ENCODE measurements at regions not wholly inside any gene's neighbourhood (a gene's known extent, or its start where the extent isn't known, plus 50 kb on each side); places are given as distances from the start of the nearest gene placed in this dataset.

- no peak overlapping the region for H3K4me3 ChIP-seq (ENCODE audit: low read length)
- no peaks in the 10 kb centered on the region for H3K4me1 ChIP-seq (ENCODE audit: low read length)
- no peaks in the 10 kb centered on the region for H3K27me3 ChIP-seq (ENCODE audit: low read depth, low read length)
- no peaks in the 10 kb centered on the region for H3K79me2 ChIP-seq (ENCODE audit: low read length)
- H3K27ac ChIP-seq (ENCODE audit: low read length), result no peak overlapping the region
- H3K9me3 ChIP-seq (ENCODE audit: insufficient read depth, low read length), result 0 out of 2 replicates have a peak, but pooled peaks cover 4% of the 10 kb centered on the region
- no peak overlapping the region for H3K9ac ChIP-seq (ENCODE audit: low read length)
- TF ChIP-seq EZH2phosphoT487 (IDR thresholded peaks at IDR 0.05; ENCODE audit: low read depth) (no peak), CTCF (IDR thresholded peaks at IDR 0.05; ENCODE audit: low read depth, low read length) (no peak)
- H4K20me1 ChIP-seq (ENCODE audit: insufficient read depth, low read length), result no peaks in the 10 kb centered on the region
- no peak overlapping the region for H2AFZ ChIP-seq (ENCODE audit: low read depth, low read length)
- no peaks in the 10 kb centered on the region for H3K36me3 ChIP-seq (replicated peaks; ENCODE audit: low read depth, low read length)
- H3K4me2 ChIP-seq (ENCODE audit: low read length), result no peak overlapping the region
These were observed 476.1 kb downstream of the LPIN1 start for GRCh38 chr2:12222554-12222953.

GRCh38 chr2:12223732-12224131 lies 477.3 kb downstream of the LPIN1 start:
- Histone ChIP-seq H4K20me1 (ENCODE audit: insufficient read depth, low read length) (no peaks in the 10 kb centered on the region), H3K27me3 (ENCODE audit: low read depth, low read length) (no peaks in the 10 kb centered on the region), H3K27ac (ENCODE audit: low read length) (no peak overlapping the region), H3K9me3 (ENCODE audit: insufficient read depth, low read length) (0 out of 2 replicates have a peak, but pooled peaks cover 4% of the 10 kb centered on the region), H2AFZ (ENCODE audit: low read depth, low read length) (no peak overlapping the region), H3K36me3 (replicated peaks; ENCODE audit: low read depth, low read length) (no peaks in the 10 kb centered on the region), H3K4me3 (ENCODE audit: low read length) (no peak overlapping the region), H3K4me2 (ENCODE audit: low read length) (no peak overlapping the region), H3K9ac (ENCODE audit: low read length) (no peak overlapping the region), H3K4me1 (ENCODE audit: low read length) (no peaks in the 10 kb centered on the region), H3K79me2 (ENCODE audit: low read length) (no peaks in the 10 kb centered on the region)
- TF ChIP-seq EZH2phosphoT487 (IDR thresholded peaks at IDR 0.05; ENCODE audit: low read depth) (no peak), CTCF (IDR thresholded peaks at IDR 0.05; ENCODE audit: low read depth, low read length) (no peak)

- H3K9me3 ChIP-seq (ENCODE audit: insufficient read depth, low read length), result 0 out of 2 replicates have a peak, but pooled peaks cover 4% of the 10 kb centered on the region
- no peak overlapping the region for H3K4me3 ChIP-seq (ENCODE audit: low read length)
- no peaks in the 10 kb centered on the region for H3K79me2 ChIP-seq (ENCODE audit: low read length)
- no peaks in the 10 kb centered on the region for H4K20me1 ChIP-seq (ENCODE audit: insufficient read depth, low read length)
- no peak overlapping the region for H3K9ac ChIP-seq (ENCODE audit: low read length)
- H3K36me3 ChIP-seq (replicated peaks; ENCODE audit: low read depth, low read length), result no peaks in the 10 kb centered on the region
- no peak overlapping the region for H3K27ac ChIP-seq (ENCODE audit: low read length)
- no peak overlapping the region for H2AFZ ChIP-seq (ENCODE audit: low read depth, low read length)
- H3K4me2 ChIP-seq (ENCODE audit: low read length), result no peak overlapping the region
- TF ChIP-seq EZH2phosphoT487 (IDR thresholded peaks at IDR 0.05; ENCODE audit: low read depth) (no peak), CTCF (IDR thresholded peaks at IDR 0.05; ENCODE audit: low read depth, low read length) (no peak)
- no peaks in the 10 kb centered on the region for H3K4me1 ChIP-seq (ENCODE audit: low read length)
- H3K27me3 ChIP-seq (ENCODE audit: low read depth, low read length), result no peaks in the 10 kb centered on the region
These were observed 480.2 kb downstream of the LPIN1 start for GRCh38 chr2:12226653-12227052.

- H2AFZ ChIP-seq (ENCODE audit: low read depth, low read length), result no peak overlapping the region
- H3K4me1 ChIP-seq (ENCODE audit: low read length), result no peaks in the 10 kb centered on the region
- TF ChIP-seq CTCF (IDR thresholded peaks at IDR 0.05; ENCODE audit: low read depth, low read length) (no peak), EZH2phosphoT487 (IDR thresholded peaks at IDR 0.05; ENCODE audit: low read depth) (no peak)
These were observed 481.6 kb downstream of the LPIN1 start for GRCh38 chr2:12227941-12228608.

More at GRCh38 chr2:12227941-12228608, 481.6 kb downstream of the LPIN1 start:
- Histone ChIP-seq H3K36me3 (replicated peaks; ENCODE audit: low read depth, low read length) (no peaks in the 10 kb centered on the region), H3K27ac (ENCODE audit: low read length) (no peak overlapping the region), H3K4me3 (ENCODE audit: low read length) (no peak overlapping the region), H3K79me2 (ENCODE audit: low read length) (no peaks in the 10 kb centered on the region), H3K4me2 (ENCODE audit: low read length) (no peak overlapping the region), H3K9me3 (ENCODE audit: insufficient read depth, low read length) (0 out of 2 replicates have a peak, but pooled peaks cover 4% of the 10 kb centered on the region), H3K9ac (ENCODE audit: low read length) (no peak overlapping the region), H4K20me1 (ENCODE audit: insufficient read depth, low read length) (no peaks in the 10 kb centered on the region), H3K27me3 (ENCODE audit: low read depth, low read length) (no peaks in the 10 kb centered on the region)
